ENCODE measurements at regions not wholly inside any gene's neighbourhood (a gene's known extent, or its start where the extent isn't known, plus 50 kb on each side); places are given as distances from the start of the nearest gene placed in this dataset.

- TF ChIP-seq CTCF (IDR thresholded peaks at IDR 0.05) (no peak), POLR2AphosphoS5 (IDR thresholded peaks at IDR 0.05) (no peak), POLR2A (IDR thresholded peaks at IDR 0.05) (no peak)
Measured at GRCh38 chr2:8617590-8617989, 64.3 kb upstream of the ID2 start.
